Left renal pelvis (tissue), 4 donors: ENCODE measurements at regions not wholly inside any gene's neighbourhood (a gene's known extent, or its start where the extent isn't known, plus 50 kb on each side); places are given as distances from the start of the nearest gene placed in this dataset.

Experiments used
- DNase-seq, 4 donors: peaks; one replicate each; pipeline ENCODE4 v3.0.0-alpha.2; 2013; ENCODE audit warnings: low read depth in 4 of 4, low spot score in 3 of 4

GRCh38 chr2:200013906-200014305, 58.5 kb downstream of the MAIP1 start:
- DNase-seq = no peak

- DNase-seq = no peak
Observed at GRCh38 chr2:200021449-200022114, 66.2 kb downstream of the MAIP1 start.

- no peak for DNase-seq
Observed at GRCh38 chr2:200022511-200022910, 67.1 kb downstream of the MAIP1 start.

- DNase-seq = no peak
Observed at GRCh38 chr2:200023570-200023969, 68.2 kb downstream of the MAIP1 start.

- DNase-seq = no peak
Observed at GRCh38 chr2:200025717-200026116, 70.3 kb downstream of the MAIP1 start.

GRCh38 chr2:200026332-200027230, 71.2 kb downstream of the MAIP1 start:
- no peak for DNase-seq

- no peak for DNase-seq
Observed at GRCh38 chr2:200028998-200029397, 73.6 kb downstream of the MAIP1 start.

- no peak for DNase-seq
Observed at GRCh38 chr2:200032895-200033294, 77.5 kb downstream of the MAIP1 start.

- no peak for DNase-seq
Observed at GRCh38 chr2:200033929-200034328, 78.5 kb downstream of the MAIP1 start.

- no peak for DNase-seq
Observed at GRCh38 chr2:200034816-200035215, 79.4 kb downstream of the MAIP1 start.

- no peak for DNase-seq
Observed at GRCh38 chr2:200039724-200040650, 84.6 kb downstream of the MAIP1 start.

- no peak for DNase-seq
Observed at GRCh38 chr2:200040831-200041230, 85.4 kb downstream of the MAIP1 start.

GRCh38 chr2:200041639-200042038, 86.3 kb downstream of the MAIP1 start:
- no peak for DNase-seq

- DNase-seq = no peak
Observed at GRCh38 chr2:200042102-200042735, 86.8 kb downstream of the MAIP1 start.

GRCh38 chr2:200042944-200043343, 87.6 kb downstream of the MAIP1 start:
- DNase-seq = no peak

- DNase-seq = no peak
Observed at GRCh38 chr2:200044453-200044852, 89.1 kb downstream of the MAIP1 start.

GRCh38 chr2:200048421-200048820, 93.0 kb downstream of the MAIP1 start:
- DNase-seq = no peak

- DNase-seq = no peak
Observed at GRCh38 chr2:200049086-200049485, 93.7 kb downstream of the MAIP1 start.

- no peak for DNase-seq
Observed at GRCh38 chr2:200050921-200051610, 95.7 kb downstream of the MAIP1 start.

- DNase-seq = no peak
Observed at GRCh38 chr2:200051611-200051945, 96.2 kb downstream of the MAIP1 start.
